HG03108 (cell line): ENCODE measurements at regions not wholly inside any gene's neighbourhood (a gene's known extent, or its start where the extent isn't known, plus 50 kb on each side); places are given as distances from the start of the nearest gene placed in this dataset.

Experiments used
- ATAC-seq: cut with Tn5 transposase; IDR thresholded peaks from one replicate; pipeline ENCODE4 v1.9.1; 2021; ENCODE audit warnings: moderate library complexity; ENCODE audit not compliant: unreplicated experiment

DNA sequence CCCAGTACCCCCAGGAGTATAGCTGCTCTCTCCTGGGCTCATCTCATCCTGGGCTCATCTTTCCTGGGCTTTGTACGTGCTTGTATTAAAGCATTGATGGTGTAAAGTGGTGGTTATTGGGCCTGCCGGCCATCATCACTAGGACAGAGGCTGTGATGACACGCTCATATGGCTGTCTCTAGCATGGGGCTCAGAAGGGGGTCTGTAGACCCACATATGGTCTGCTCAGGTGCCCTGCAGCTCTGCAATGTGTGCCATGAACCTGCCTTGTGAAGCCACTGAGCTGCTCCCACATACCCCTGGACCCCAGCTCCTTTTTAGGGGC is 143.4 kb downstream of the CDC5L start:
- ATAC-seq: no peak

GRCh38 chr6:44531442-44532015 is 144.0 kb downstream of the CDC5L start:
- no peak for ATAC-seq

DNA sequence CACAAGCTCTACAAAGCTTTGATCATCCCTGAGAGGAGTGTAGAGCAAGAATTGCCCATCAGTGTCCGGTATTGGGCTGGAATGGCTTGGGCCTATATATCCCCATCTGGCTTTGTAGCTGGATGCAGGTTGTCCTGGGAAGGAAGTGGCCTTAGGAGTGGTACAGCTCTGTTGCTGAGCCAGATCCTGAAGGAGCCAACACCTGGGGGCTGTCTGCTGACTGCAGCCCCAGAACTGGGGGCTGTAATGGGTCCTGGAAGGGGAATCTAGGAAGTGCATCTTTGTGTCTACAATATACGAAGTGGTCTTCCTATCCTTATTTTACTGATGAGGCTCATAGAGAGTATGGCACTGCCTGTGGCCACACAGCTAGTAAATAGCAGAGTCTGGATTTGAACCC is 145.9 kb downstream of the CDC5L start:
- ATAC-seq: no peak

GRCh38 chr6:44534291-44534690 is 146.8 kb downstream of the CDC5L start:
- no peak for ATAC-seq

DNA sequence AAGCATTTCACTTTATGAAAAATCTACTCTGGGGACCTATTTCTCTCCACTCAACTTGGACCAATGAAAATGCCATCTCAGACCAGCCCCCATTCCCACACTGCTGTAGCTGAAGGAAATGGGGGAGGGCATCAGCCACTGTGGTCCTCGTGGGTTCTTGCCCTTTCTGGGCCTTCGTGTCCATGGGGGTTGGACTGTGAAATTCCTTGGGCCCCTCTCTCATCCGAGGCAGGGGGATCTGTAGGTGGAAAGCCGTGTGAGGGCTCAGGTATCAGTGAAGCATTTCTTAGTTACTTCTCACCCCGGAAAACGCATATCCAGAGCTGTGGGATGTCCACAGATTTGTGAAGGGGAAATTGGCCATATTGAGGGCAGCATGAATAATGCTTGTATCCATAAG is 147.9 kb downstream of the CDC5L start:
- no peak for ATAC-seq

- ATAC-seq: no peak
These were observed 148.5 kb downstream of the CDC5L start for GRCh38 chr6:44535967-44536366.

GRCh38 chr6:44537306-44538049 is 150.0 kb downstream of the CDC5L start:
- ATAC-seq: no peak

GRCh38 chr6:44538131-44538806 is 150.8 kb downstream of the CDC5L start:
- ATAC-seq: no peak

- no peak for ATAC-seq
These were observed 151.3 kb downstream of the CDC5L start for GRCh38 chr6:44538807-44539201.

GRCh38 chr6:44539701-44540355 is 152.3 kb downstream of the CDC5L start:
- no peak for ATAC-seq

GRCh38 chr6:44540881-44541280 is 153.4 kb downstream of the CDC5L start:
- no peak for ATAC-seq

GRCh38 chr6:44542401-44543116 is 155.1 kb downstream of the CDC5L start:
- no peak for ATAC-seq

GRCh38 chr6:44543664-44544063 is 156.2 kb downstream of the CDC5L start:
- ATAC-seq: no peak

DNA sequence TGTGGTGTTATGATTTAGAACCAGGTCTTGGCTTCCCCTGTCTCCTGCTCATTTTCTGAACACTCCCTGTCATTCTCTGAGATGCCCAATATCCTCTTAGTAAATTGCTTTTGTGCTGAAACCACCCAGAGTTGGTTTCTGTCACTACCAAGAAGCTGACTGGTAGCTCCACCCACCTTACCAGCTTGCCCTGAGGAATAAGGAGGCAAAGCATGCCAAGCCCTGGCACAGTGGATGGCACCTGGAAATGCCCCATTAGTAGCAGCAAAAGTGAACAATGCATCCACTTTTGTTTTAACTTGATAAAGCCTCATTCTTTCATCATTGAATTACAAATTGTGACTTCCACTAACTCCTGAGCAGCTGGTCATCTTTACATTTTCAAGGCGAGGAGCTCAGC is 157.7 kb downstream of the CDC5L start:
- ATAC-seq: no peak

DNA sequence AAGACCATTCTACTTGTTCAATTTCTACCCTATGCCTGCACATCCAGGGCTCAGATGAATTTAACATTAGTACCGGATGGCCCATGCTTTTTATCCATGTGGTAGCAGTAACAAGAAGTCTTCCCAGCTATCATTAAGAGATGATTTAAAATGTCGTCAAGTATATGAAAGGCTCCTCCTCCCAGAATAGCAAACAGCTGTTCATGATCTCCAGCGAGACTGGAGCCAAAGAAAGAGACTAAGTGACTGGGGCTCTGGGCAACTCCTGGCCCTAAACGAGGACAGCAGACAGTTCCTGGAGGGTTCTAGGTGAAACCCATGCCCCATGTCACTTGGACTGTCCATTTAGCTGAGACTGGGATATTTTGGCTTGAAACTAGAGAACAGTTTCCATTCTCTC is 160.8 kb downstream of the CDC5L start:
- ATAC-seq: no peak

- no peak for ATAC-seq
These were observed 162.0 kb downstream of the CDC5L start for GRCh38 chr6:44549516-44549915.

- ATAC-seq: no peak
These were observed 166.7 kb downstream of the CDC5L start for GRCh38 chr6:44554194-44554593.

GRCh38 chr6:44554861-44555260 is 167.4 kb downstream of the CDC5L start:
- no peak for ATAC-seq

DNA sequence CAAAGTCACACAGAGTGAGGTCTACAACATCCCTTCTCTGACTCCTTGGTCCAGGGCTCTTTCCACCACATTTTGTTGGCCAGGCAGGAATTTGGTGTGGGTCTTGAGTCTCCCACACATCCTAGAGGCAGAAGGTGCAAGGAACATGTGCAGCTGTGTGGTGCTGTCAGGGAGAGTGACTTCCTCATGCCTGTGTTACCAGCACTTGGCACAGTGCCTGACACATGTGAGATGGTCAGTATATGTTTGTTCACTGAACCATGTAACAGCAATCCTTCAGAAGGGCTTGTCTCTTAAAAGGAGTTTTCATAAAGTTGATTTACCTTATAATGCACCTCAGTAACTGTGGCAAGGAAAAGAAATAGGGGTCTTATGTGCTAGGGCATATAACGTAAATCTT is 168.5 kb downstream of the CDC5L start:
- no peak for ATAC-seq

DNA sequence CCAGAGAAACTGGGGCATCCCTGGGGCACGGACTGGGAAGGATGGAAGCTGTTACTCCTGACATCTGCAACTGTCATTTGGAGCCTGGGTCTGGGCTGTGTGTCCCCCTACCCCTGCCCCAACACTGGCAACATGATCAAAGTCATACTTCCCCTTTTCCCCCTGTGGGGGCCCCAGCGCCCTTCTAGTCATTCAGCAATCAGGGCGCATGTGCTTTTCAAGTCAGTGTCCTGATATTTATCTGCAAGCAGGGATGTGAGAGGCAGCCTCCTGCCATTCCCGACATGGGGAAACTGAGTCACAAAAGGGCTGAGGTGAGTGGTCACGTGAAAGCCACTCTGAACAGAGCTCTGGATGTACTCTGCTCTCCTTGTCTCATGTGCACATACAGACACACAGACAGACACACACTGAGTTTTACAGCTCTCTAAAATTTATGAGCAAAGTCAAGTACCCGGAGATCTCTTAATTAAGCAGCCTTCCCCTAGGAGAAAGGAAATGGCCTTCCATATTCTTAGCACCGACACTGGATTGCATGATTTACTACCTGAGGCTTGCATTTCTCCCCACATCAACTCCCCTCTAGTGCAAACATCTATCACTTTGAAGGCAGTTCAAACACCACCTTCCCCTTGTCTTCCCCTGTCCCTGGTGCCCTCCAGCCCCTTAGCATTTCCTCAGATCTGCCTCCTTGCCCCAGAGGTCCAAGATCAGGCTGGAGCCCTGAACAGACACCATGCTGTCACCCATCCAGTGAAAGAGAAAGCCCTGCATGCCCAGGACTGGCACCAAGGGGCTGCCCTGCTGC is 170.7 kb downstream of the CDC5L start:
- ATAC-seq: no peak
